ENCODE measurements at regions not wholly inside any gene's neighbourhood (a gene's known extent, or its start where the extent isn't known, plus 50 kb on each side); places are given as distances from the start of the nearest gene placed in this dataset.

GRCh38 chr16:5736209-5736930 is 638.8 kb upstream of the EEF2KMT start:
- no peak for TF ChIP-seq POLR2A (IDR thresholded peaks at IDR 0.05)
- no peak for TF ChIP-seq CTCF (IDR thresholded peaks at IDR 0.05)
- DNase-seq = no peak
- H3K4me3 ChIP-seq = no peak overlapping the region
- no peaks in the 10 kb centered on the region for H3K36me3 ChIP-seq
- H3K4me1 ChIP-seq = no peaks in the 10 kb centered on the region
- H3K9me3 ChIP-seq = no peaks in the 10 kb centered on the region
- no peak overlapping the region for H3K27ac ChIP-seq
- no peaks in the 10 kb centered on the region for H3K27me3 ChIP-seq
- intact Hi-C loops (cut with DNase I; ENCODE audit: low total_unique reads) = no loop called here

DNA sequence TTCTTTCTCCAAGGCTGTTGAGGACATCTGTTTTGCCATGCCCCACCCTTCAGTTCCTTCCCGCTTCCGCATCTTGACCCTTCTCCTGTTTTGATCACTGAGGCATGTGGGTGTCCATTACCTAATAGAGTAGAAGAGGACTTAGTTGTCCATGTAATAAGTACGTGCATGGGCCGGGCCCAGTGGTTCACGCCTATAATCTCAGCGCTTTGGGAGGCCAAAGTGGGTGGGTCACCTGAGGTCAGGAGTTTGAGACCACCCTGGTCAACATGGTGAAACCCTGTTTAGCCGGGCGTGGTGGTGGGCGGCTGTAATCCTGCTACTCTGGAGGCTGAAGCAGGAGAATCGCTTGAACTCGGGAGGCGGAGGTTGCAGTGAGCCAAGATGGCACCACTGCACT is 637.8 kb upstream of the EEF2KMT start:
- no peak overlapping the region for H3K27ac ChIP-seq
- no peaks in the 10 kb centered on the region for H3K9me3 ChIP-seq
- no peaks in the 10 kb centered on the region for H3K4me1 ChIP-seq
- no peak overlapping the region for H3K4me3 ChIP-seq
- DNase-seq = no peak
- H3K27me3 ChIP-seq = no peaks in the 10 kb centered on the region
- H3K36me3 ChIP-seq = no peaks in the 10 kb centered on the region
- intact Hi-C loops (cut with DNase I; ENCODE audit: low total_unique reads) = no loop called here
- TF ChIP-seq CTCF (IDR thresholded peaks at IDR 0.05) = no peak

DNA sequence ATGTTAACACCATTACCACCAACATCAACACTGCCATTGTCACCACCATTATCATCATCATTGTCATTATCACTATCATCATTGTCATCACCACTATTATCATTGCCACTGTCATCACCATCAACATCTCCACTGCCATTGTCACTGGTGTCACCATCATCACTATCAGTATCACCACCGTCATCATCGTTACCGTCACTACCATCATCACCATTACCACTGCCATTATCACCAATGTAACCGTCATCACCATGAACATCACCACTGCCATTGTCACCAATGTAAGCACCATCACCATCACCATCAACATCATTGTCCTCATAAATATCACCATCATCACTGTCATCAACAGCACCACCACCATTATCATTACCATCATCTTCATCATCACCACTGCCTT is 633.2 kb upstream of the EEF2KMT start:
- H3K27me3 ChIP-seq = no peaks in the 10 kb centered on the region
- no peaks in the 10 kb centered on the region for H3K9me3 ChIP-seq
- intact Hi-C loops (cut with DNase I; ENCODE audit: low total_unique reads) = no loop called here
- no peaks in the 10 kb centered on the region for H3K36me3 ChIP-seq
- TF ChIP-seq CTCF (IDR thresholded peaks at IDR 0.05) (no peak), POLR2A (IDR thresholded peaks at IDR 0.05) (no peak)
- H3K4me1 ChIP-seq = no peaks in the 10 kb centered on the region
- H3K27ac ChIP-seq = no peak overlapping the region
- H3K4me3 ChIP-seq = no peak overlapping the region
- DNase-seq = no peak

DNA sequence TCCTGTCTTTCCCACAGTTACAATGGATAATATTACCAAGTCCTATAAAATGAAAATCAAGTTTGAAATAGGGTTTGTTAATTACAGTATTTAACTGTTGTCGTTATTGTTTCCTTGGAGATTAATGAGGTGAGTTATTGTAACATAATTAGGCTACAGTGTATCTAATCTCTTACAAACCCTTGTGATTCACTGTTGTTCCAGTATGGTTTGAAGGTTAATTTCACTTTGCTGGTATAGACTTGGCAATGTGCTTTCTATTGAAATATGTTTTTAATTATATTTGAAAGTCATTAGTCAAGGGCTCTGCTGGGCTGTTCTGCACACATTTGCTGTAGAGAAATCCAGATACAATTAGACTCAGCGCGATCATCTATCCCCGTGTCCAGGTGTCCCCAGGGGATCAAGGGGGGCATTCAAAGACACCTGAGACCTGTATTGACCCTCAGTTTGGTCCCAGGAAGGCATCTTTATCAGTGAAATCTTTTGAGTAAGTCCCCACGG is 624.6 kb upstream of the EEF2KMT start:
- DNase-seq = no peak
- Histone ChIP-seq H3K36me3 (no peaks in the 10 kb centered on the region), H3K27me3 (no peaks in the 10 kb centered on the region), H3K27ac (no peak overlapping the region), H3K4me3 (no peak overlapping the region), H3K9me3 (no peaks in the 10 kb centered on the region), H3K4me1 (no peaks in the 10 kb centered on the region)
- intact Hi-C loops (cut with DNase I; ENCODE audit: low total_unique reads) = no loop called here
- no peak for TF ChIP-seq CTCF (IDR thresholded peaks at IDR 0.05)
- no peak for TF ChIP-seq POLR2A (IDR thresholded peaks at IDR 0.05)

GRCh38 chr16:5715155-5715554 is 617.6 kb upstream of the EEF2KMT start:
- TF ChIP-seq CTCF (IDR thresholded peaks at IDR 0.05) = no peak
- no peak for TF ChIP-seq POLR2A (IDR thresholded peaks at IDR 0.05)
- intact Hi-C loops (cut with DNase I; ENCODE audit: low total_unique reads) = no loop called here
- Histone ChIP-seq H3K36me3 (no peaks in the 10 kb centered on the region), H3K27ac (no peak overlapping the region), H3K4me3 (no peak overlapping the region), H3K9me3 (no peaks in the 10 kb centered on the region), H3K4me1 (no peaks in the 10 kb centered on the region), H3K27me3 (no peaks in the 10 kb centered on the region)
- DNase-seq = no peak

Data from uterus (tissue), 3 donors.